Activated T-cell treated with anti-CD3 and anti-CD28 coated beads for 24 hours (primary cell): ENCODE measurements at regions not wholly inside any gene's neighbourhood (a gene's known extent, or its start where the extent isn't known, plus 50 kb on each side); places are given as distances from the start of the nearest gene placed in this dataset.

ENCODE experiments used
- DNase-seq: peaks from one replicate; pipeline ENCODE4 v3.0.0-alpha.2; 2020; ENCODE audit warnings: low read depth

DNA sequence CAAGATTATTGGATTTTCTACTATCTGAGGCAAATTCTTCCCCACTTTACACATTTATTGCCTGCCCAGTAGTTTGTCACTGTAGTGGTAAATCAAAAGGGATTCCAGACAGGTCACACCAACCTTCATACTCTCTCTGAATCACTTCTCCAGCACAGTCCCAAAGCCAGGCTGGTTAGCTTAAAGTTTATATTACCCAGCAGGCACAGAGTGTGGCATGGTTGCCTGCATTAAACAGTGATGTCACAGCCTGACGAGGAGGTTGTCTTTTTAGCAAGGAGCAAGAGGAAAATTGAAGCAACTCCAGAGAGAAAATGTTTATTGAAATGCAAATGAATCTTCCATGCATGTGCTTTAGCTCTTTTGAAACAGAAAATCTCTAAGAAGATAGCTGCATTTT is 375.5 kb upstream of the CELF2 start:
- no peak for DNase-seq

- no peak for DNase-seq
Observed at GRCh38 chr10:10642751-10643150, 374.9 kb upstream of the CELF2 start.

GRCh38 chr10:10644008-10644646 is 373.5 kb upstream of the CELF2 start:
- DNase-seq, result no peak

GRCh38 chr10:10644676-10645385 is 372.8 kb upstream of the CELF2 start:
- DNase-seq, result no peak

- no peak for DNase-seq
Observed at GRCh38 chr10:10647331-10647730, 370.3 kb upstream of the CELF2 start.

DNA sequence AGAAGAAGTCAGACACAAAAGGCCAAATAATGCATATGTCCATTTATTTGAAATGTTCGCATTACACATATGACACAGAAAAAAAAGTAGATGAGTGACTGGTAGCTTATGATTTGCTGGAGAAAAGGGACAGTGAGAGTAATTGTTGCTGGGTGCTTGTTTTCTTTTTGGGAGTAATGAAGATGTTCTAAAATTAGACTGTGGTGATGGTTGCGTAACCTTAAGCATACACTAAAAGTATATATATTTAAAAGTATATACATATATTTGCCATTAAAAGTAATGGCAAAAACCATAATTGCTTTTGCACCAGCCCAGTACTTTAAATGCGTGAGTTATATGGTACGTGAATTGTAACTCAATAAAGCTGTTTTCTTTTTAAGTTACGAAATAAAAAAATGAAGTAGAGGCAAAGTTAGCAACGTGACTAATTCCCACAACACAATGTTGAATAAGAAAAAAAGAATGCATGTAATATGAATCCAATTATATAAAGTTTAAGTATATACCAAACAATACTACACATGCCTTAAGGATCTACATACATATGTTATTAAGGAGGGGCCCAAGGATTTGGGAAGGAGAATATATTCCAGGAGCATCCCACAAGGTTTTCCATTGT is 360.4 kb upstream of the CELF2 start:
- no peak for DNase-seq

DNA sequence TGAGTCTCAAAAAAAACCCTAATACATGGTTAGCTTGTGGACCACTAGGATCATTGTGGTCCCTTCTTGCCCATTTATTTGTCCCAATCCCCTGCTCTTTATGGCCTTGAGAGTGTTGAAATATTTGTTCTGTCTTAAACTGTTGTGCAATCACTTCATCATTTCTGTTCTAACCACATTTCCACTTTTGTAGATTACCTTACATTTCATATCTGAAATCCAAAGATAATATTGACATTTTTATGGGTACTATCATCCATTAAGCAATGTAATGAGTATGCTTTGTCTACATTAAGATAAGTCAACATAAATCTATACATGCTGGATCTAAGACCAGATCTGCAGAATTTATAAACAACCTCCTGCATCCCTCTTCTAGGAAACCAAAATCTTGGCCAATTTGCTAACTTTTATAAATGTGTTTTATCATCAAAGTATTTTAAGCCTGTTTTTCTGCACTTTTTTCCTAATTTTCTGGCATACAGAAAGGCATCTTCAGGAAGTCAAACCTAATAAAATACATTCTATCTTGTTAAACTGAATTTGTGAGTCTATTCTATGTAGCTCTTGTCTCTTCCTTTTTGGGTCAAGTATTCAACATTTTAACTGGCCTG is 359.4 kb upstream of the CELF2 start:
- no peak for DNase-seq

- DNase-seq, result no peak
Observed at GRCh38 chr10:10660054-10660453, 357.6 kb upstream of the CELF2 start.

DNA sequence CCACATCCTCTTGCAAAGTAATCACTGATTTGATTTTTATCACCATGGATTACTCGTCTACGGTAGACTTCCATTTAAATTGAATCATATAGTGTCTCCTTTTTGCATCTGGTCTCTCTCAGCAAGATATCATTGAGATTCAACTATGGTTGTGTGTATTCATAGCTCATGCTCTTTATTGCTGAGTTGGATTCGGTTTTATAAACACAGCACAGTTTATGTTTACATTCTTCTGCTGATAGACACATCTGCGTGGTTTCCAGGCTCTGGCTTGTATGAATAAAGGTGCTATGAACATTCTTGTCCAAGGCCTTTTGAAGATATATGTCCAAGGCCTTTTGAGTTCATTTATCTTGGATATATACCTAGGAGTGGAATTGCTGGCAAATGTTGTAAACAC is 356.5 kb upstream of the CELF2 start:
- DNase-seq, result no peak

DNA sequence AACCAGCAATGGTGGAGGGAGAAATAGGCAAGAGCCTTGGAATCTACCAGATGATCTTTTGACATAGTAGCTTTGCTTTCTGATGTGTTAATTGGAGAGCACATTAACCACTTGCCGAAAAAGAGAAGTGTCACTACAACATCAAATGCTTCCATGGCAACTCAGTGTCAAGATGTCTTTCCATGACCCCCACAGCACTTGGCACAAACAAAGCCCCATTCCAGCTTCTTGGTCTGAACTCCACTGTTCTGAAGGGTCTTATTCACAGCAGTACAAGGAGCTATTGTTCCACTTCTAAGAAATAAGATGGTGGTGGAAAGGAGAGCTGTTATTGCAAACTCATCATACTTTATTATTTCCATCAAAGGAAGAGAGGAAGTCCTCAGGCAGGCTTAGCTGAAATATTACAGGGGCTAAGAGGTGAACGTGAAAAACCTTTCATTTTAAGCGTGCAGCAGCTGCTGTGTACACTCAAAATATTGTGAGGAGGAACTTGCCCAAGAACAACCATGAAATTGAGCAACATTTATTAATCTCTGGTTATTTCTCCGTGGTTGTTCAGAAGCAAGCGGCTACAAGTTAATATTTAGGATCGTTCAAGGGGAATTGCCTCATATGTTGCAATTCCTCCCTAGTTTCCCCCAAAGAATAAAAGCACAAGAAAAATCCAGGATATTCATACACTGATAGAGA is 354.8 kb upstream of the CELF2 start:
- DNase-seq, result no peak

DNA sequence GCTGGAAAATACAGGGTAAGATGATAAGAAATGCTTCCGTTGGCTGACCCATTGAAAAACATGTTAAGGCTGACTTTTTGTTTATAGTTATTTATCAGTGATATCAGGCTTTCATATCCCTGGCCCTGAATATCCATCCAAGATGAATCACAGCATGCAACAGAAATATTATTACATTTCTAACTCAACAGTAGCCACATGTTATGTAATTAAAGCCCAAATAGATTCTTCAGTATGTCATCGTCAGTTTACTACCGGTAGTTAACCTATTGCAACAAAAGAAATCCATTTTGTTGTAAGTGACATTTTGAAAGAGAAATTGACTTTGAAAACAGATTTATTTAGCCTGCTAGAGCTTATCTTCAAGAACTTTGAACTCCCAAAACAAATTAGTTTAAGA is 354.1 kb upstream of the CELF2 start:
- no peak for DNase-seq

- no peak for DNase-seq
Observed at GRCh38 chr10:10665750-10666149, 351.9 kb upstream of the CELF2 start.

GRCh38 chr10:10667466-10667865 is 350.2 kb upstream of the CELF2 start:
- DNase-seq, result no peak

GRCh38 chr10:10676972-10677371 is 340.7 kb upstream of the CELF2 start:
- DNase-seq, result no peak

DNA sequence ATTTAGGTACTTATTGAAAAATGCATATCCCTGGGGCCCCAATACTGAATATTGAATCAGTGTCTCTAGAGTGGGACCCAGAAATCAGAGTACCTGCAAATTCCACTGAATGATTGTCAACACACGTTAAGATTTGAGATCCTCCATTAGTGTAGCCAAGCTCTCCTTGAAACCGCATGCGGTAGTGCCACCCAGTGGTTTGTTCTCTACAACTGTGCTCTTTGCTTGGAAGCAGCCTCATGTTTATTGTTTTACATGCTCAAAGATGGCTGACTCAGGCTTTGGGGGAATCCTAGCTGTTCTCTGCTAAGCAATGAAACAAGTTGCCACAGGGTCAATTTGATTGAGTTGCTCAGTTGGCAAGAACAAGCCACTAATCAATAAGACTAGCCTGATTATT is 340.2 kb upstream of the CELF2 start:
- DNase-seq, result peak; percentile 16

GRCh38 chr10:10680496-10680895 is 337.2 kb upstream of the CELF2 start:
- DNase-seq, result no peak

DNA sequence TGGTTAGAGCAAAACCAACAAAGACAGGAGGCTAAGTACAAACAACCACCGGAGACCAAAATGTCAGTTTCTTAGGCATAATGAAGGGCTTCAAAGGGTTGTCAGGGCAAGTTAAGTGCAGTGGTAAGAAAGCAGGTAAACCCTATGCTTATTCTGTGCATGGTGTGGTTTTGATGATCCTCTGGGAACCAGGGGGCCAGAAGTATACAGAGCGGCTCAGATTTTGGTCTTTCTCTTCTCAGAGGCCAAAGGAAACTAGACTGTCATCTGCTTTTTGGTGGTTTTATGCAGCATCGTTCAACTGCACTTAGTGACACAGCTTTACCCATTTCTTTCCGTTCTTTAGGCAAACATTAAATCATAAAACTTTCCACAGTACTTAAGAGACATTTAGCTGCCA is 332.7 kb upstream of the CELF2 start:
- no peak for DNase-seq

GRCh38 chr10:10685566-10685965 is 332.1 kb upstream of the CELF2 start:
- no peak for DNase-seq

DNA sequence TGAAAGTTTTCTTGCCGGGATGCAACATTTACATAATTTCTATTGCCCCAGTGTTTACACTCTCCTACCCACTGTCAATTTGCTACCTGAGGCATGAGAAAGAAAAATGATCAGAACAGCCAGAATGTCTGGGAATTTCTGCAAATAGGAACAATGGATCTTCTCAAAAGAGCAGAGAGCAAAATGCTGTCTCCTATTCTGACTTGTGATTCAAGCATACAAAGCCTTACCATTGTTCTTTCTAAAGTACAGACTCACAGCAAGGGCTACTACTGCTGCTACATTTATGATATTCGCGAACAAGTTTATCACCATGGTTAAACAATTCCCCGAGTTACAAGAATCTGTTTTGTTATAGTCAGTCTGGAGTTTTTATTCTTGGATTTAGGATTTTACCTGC is 329.9 kb upstream of the CELF2 start:
- no peak for DNase-seq

DNA sequence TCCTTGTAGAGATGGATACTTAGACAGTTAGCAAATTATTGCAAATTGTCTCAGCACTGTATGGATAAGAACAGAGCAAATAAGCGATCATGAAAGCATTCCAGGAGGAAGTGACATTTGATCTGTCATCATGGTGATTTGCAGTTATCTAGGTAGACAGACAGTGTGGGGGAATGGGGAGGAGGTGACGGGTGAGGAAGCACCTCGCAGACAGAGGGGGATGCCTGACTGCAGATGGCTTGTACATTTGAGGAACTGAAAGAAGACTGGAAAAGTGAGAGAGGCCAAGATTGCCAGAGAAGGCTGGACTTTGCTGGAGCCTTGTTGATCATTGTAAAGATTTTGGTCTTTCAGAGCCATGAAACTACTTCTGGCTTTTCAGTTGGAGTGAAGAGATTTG is 318.2 kb upstream of the CELF2 start:
- no peak for DNase-seq

- no peak for DNase-seq
Observed at GRCh38 chr10:10701084-10701611, 316.5 kb upstream of the CELF2 start.

DNA sequence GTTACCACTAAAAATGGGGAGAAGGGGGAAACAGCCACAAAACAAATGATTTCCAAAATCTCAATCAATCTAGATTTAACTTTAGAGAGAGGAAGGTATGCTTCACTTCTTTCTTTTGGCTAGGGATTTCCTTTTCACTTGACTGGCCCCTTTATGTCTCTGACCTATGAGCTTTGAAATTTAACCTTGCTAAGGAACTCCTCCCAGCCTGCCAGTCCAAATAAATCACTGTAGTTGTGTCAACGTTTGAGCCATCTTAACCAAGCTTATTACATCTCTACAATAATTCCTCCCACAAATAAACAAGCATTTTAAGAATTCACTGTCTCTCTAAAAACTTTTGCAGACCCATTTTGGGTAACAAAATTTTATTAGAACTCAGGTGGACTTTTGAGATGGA is 315.5 kb upstream of the CELF2 start:
- no peak for DNase-seq
